ENCODE measurements at regions not wholly inside any gene's neighbourhood (a gene's known extent, or its start where the extent isn't known, plus 50 kb on each side); places are given as distances from the start of the nearest gene placed in this dataset.

DNA sequence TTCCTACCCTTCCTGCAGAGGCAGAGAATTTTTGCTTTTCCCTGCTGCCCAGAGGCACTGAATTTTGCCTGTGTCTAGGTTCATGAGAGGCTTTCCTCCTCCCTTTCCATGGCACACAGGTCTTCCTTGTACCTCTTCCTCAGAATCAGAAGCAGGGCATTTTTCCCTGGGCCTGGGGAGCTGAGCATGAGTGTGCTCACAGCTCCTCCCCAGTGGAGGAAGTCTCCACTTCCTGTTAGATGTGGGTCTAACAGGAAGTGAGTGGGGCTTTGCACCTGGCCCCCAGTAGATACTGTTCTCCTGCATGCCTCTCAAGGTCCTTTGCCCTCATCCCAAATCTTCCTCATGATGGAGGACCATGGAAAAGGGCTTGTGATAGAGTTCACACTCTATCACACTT is 297.2 kb upstream of the FIGN start:
- no peak for ATAC-seq
- no peak overlapping the region for H2AFZ ChIP-seq (ENCODE audit: low read depth, low read length, poor library complexity, severe bottlenecking)
- H3K4me2 ChIP-seq (ENCODE audit: low read length): no peak overlapping the region
- no peaks in the 10 kb centered on the region for H3K9me3 ChIP-seq (ENCODE audit: control insufficient read depth in 1 of 2, insufficient read depth in 1 of 2, low read depth in 1 of 2, low read length in 2 of 2)
- no peaks in the 10 kb centered on the region for H3K4me1 ChIP-seq (ENCODE audit: control insufficient read depth in 1 of 2, insufficient read depth in 2 of 2, low read length in 2 of 2)
- no peak overlapping the region for H3K4me3 ChIP-seq (replicated peaks in 1 of 2; ENCODE audit: low read depth in 1 of 2, low read length in 2 of 2)
- RAD21 ChIA-PET (ENCODE audit: low non-redundant PET in 1 of 2, low total read pairs in 2 of 2, uncharacterized antibody in 2 of 2, unreplicated experiment in 2 of 2): no interaction called here
- CTCF ChIA-PET: no interaction called here
- BruUV-seq (replicated peaks): no TSS peak
- POLR2A ChIA-PET: no interaction called here
- no peak for DNase-seq (ENCODE audit: low read depth, low spot score)
- no peaks in the 10 kb centered on the region for H3K36me3 ChIP-seq (ENCODE audit: control insufficient read depth in 1 of 2, insufficient read depth in 2 of 2, low read length in 2 of 2)
- H4K20me1 ChIP-seq (ENCODE audit: insufficient read depth): no peaks in the 10 kb centered on the region
- TF ChIP-seq CTCF (IDR thresholded peaks at IDR 0.05 in 2 of 3, conservative IDR thresholded peaks at IDR 0.05 in 1 of 3; ENCODE audit: borderline replicate concordance in 1 of 3, insufficient read depth in 1 of 3, low read depth in 2 of 3, low read length in 2 of 3) (no peak), POLR2AphosphoS5 (IDR thresholded peaks at IDR 0.05; ENCODE audit: low read depth, low read length) (no peak), YY1 (IDR thresholded peaks at IDR 0.05; ENCODE audit: extremely low read depth, insufficient replicate concordance, low read depth, low read length) (no peak), EZH2phosphoT487 (IDR thresholded peaks at IDR 0.05; ENCODE audit: borderline replicate concordance) (no peak), SRF (IDR thresholded peaks at IDR 0.05; ENCODE audit: low read depth) (no peak), ELF1 (IDR thresholded peaks at IDR 0.05; ENCODE audit: borderline replicate concordance, low read depth) (no peak), FOSL1 (IDR thresholded peaks at IDR 0.05; ENCODE audit: low read depth) (no peak), TCF7L2 (IDR thresholded peaks at IDR 0.05; ENCODE audit: borderline replicate concordance, extremely low read depth, insufficient read depth, insufficient read length) (no peak), SIN3A (IDR thresholded peaks at IDR 0.05; ENCODE audit: low read depth) (no peak), ZNF274 (IDR thresholded peaks at IDR 0.05; ENCODE audit: low read depth, low read length) (no peak), RAD21 (IDR thresholded peaks at IDR 0.05; ENCODE audit: low read depth) (no peak), ZFX (IDR thresholded peaks at IDR 0.05) (no peak), POLR2A (IDR thresholded peaks at IDR 0.05; ENCODE audit: borderline replicate concordance, extremely low read depth, insufficient read depth, insufficient read length) (no peak), SP1 (IDR thresholded peaks at IDR 0.05; ENCODE audit: low read depth) (no peak), EGR1 (IDR thresholded peaks at IDR 0.05; ENCODE audit: low read depth) (no peak), CBX3 (IDR thresholded peaks at IDR 0.05; ENCODE audit: low read depth) (no peak), JUND (IDR thresholded peaks at IDR 0.05) (no peak)
- TF ChIP-seq, protein P1, sequence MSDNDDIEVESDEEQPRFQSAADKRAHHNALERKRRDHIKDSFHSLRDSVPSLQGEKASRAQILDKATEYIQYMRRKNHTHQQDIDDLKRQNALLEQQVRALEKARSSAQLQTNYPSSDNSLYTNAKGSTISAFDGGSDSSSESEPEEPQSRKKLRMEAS (IDR thresholded peaks at IDR 0.05): no peak
- TF ChIP-seq, protein P2, sequence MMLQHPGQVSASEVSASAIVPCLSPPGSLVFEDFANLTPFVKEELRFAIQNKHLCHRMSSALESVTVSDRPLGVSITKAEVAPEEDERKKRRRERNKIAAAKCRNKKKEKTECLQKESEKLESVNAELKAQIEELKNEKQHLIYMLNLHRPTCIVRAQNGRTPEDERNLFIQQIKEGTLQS (IDR thresholded peaks at IDR 0.05): no peak
- TF ChIP-seq, protein P3, sequence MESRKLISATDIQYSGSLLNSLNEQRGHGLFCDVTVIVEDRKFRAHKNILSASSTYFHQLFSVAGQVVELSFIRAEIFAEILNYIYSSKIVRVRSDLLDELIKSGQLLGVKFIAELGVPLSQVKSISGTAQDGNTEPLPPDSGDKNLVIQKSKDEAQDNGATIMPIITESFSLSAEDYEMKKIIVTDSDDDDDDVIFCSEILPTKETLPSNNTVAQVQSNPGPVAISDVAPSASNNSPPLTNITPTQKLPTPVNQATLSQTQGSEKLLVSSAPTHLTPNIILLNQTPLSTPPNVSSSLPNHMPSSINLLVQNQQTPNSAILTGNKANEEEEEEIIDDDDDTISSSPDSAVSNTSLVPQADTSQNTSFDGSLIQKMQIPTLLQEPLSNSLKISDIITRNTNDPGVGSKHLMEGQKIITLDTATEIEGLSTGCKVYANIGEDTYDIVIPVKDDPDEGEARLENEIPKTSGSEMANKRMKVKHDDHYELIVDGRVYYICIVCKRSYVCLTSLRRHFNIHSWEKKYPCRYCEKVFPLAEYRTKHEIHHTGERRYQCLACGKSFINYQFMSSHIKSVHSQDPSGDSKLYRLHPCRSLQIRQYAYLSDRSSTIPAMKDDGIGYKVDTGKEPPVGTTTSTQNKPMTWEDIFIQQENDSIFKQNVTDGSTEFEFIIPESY (IDR thresholded peaks at IDR 0.05; ENCODE audit: extremely low read depth, insufficient replicate concordance, low read length): no peak
- no peaks in the 10 kb centered on the region for H3K79me2 ChIP-seq (ENCODE audit: insufficient read depth, low read length)
- 0 out of 2 replicates have a peak, but pooled peaks cover 3% of the 10 kb centered on the region for H3K27me3 ChIP-seq (ENCODE audit: insufficient read depth, low read length)
- no peak overlapping the region for H3K27ac ChIP-seq (ENCODE audit: low read depth, low read length)
- H3K9ac ChIP-seq (ENCODE audit: low read length): no peak overlapping the region
- H3K9me2 ChIP-seq (ENCODE audit: insufficient read depth): no peaks in the 10 kb centered on the region
- intact Hi-C loops (cut with micrococcal nuclease): no loop called here
